Loucy (cell line): ENCODE measurements at regions not wholly inside any gene's neighbourhood (a gene's known extent, or its start where the extent isn't known, plus 50 kb on each side); places are given as distances from the start of the nearest gene placed in this dataset.

ENCODE experiments used
- CTCF ChIP-seq: fragments of 200-600 bp; sonication (generic); conservative IDR thresholded peaks from 2 replicates; pipeline ENCODE4 v1.5.1; 2014; ENCODE audit warnings: mild to moderate bottlenecking, antibody characterized with exemption, low read length
- EZH2phosphoT487 ChIP-seq: fragments of 200-600 bp; IDR thresholded peaks from 2 replicates; pipeline ENCODE4 v1.6.1; 2018; ENCODE audit warnings: antibody characterized with exemption, mild to moderate bottlenecking, moderate library complexity, borderline replicate concordance

DNA sequence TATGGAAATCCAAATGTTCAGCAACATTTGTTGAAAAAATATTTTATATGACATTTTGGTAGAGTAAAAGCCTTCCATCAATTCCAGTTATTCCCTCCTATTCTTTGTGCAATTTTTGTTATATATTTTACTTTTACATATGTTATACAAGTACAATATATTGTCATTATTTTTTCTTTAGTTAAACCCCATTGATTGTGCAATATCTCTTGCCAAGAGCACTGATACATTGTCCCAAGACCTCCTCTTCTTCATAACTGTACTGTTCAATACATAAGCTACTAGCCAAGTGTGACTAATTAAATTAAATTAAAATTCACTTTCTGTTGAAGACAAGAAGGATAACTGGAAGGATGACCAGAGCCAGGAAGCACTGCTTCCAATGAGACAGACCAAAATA is 527.5 kb downstream of the TMA16 start:
- TF ChIP-seq CTCF (no peak), EZH2phosphoT487 (no peak)
